AG04450 (cell line): ENCODE measurements at regions not wholly inside any gene's neighbourhood (a gene's known extent, or its start where the extent isn't known, plus 50 kb on each side); places are given as distances from the start of the nearest gene placed in this dataset.
"Not testable (repeated sequence)": the region's sequence is repeated elsewhere in the genome, so short reads cannot be mapped to it uniquely, and the experiment has no call there.

Experiments used
- CTCF ChIA-PET: fragments of 300-600, 350-600 bp; formaldehyde crosslinking; extraction: SDS; loops from one replicate; lab custom pipeline; 2022; ENCODE audit warnings: antibody characterized with exemption, inconsistent platforms; lab: Charles Lee
- POLR2A ChIA-PET: fragments of 350-600 bp; formaldehyde crosslinking; extraction: SDS; loops from one replicate; lab custom pipeline; 2021; ENCODE audit warnings: antibody characterized with exemption, inconsistent platforms; lab: Yijun Ruan, JAX
- DNase-seq: peaks from one replicate; pipeline ENCODE4 v3.0.0-alpha.2; 2011; ENCODE audit warnings: low read depth, low spot score
- H3K27ac ChIP-seq: one replicate; pipeline ENCODE4 v1.5.1; 2012; ENCODE audit warnings: low read depth, low read length, control low read depth
- H3K27me3 ChIP-seq: one replicate; pipeline ENCODE4 v1.6.0; 2012; ENCODE audit warnings: low read length; ENCODE audit not compliant: control insufficient read depth, insufficient read depth
- H3K4me3 ChIP-seq: 2 replicates; pipeline ENCODE4 v1.5.1; 2011; ENCODE audit warnings: mild to moderate bottlenecking, low read depth, low read length, control low read depth
- H3K9me3 ChIP-seq: 2 replicates; pipeline ENCODE4 v1.5.1; 2012; ENCODE audit warnings: low read length; ENCODE audit not compliant: control insufficient read depth, insufficient read depth
- TF ChIP-seq, protein P1 (sequence below): IDR thresholded peaks from 2 replicates; pipeline ENCODE4 v1.5.1; 2011; ENCODE audit warnings: low read depth, low read length, control low read depth, inconsistent platforms

- ChIA-PET CTCF (interaction anchor here (2.0 kb wide), 1 partner anchor 25 kb away, joined by 7 read pairs; no protein-coding TSS in a partner anchor), POLR2A (interaction anchor here (0.9 kb wide), 1 partner anchor 23 kb away, joined by 6 read pairs; no protein-coding TSS in a partner anchor)
- TF ChIP-seq, protein P1, sequence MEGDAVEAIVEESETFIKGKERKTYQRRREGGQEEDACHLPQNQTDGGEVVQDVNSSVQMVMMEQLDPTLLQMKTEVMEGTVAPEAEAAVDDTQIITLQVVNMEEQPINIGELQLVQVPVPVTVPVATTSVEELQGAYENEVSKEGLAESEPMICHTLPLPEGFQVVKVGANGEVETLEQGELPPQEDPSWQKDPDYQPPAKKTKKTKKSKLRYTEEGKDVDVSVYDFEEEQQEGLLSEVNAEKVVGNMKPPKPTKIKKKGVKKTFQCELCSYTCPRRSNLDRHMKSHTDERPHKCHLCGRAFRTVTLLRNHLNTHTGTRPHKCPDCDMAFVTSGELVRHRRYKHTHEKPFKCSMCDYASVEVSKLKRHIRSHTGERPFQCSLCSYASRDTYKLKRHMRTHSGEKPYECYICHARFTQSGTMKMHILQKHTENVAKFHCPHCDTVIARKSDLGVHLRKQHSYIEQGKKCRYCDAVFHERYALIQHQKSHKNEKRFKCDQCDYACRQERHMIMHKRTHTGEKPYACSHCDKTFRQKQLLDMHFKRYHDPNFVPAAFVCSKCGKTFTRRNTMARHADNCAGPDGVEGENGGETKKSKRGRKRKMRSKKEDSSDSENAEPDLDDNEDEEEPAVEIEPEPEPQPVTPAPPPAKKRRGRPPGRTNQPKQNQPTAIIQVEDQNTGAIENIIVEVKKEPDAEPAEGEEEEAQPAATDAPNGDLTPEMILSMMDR = no peak
- DNase-seq = no peak
- Histone ChIP-seq H3K4me3 (no peak overlapping the region), H3K27ac (no peak overlapping the region), H3K9me3 (no peaks in the 10 kb centered on the region), H3K27me3 (no peaks in the 10 kb centered on the region)
Observed at GRCh38 chr3:21919383-21919782, 168.4 kb upstream of the ZNF385D start.

- peak; percentile 63 for DNase-seq
- ChIA-PET CTCF (interaction anchor here (2.0 kb wide), 1 partner anchor 26 kb away, joined by 7 read pairs; no protein-coding TSS in a partner anchor), POLR2A (interaction anchor here (0.6 to 0.9 kb wide), 3 partner anchors 22 to 1954 kb away, joined by 3 to 9 read pairs (median 6); no protein-coding TSS in a partner anchor)
- Histone ChIP-seq H3K4me3 (no peak overlapping the region), H3K27me3 (no peaks in the 10 kb centered on the region), H3K27ac (no peak overlapping the region), H3K9me3 (no peaks in the 10 kb centered on the region)
- TF ChIP-seq, protein P1 = no peak
Observed at GRCh38 chr3:21920421-21920861, 169.4 kb upstream of the ZNF385D start.

DNA sequence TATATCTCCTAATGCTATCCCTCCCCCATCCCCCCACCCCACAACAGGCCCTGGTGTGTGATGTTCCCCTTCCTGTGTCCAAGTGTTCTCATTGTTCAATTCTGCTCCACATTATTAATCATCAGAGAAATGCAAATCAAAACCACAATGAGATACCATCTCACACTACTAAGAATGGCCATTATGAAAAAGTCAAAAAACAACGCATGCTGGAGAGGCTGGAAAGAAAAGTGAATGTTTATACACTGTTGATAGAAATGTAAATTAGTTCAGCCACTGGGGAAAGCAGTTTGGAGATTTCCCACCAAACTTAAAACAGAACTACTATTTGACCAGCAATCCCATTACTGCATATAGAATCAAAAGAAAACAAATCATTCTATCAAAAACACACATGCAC lies 172.1 kb upstream of the ZNF385D start:
- H3K9me3 ChIP-seq, POLR2A ChIA-PET, H3K27ac ChIP-seq, DNase-seq, H3K27me3 ChIP-seq, CTCF ChIA-PET, H3K4me3 ChIP-seq: not testable (repeated sequence)

- no peak for DNase-seq
- Histone ChIP-seq H3K27ac (no peak overlapping the region), H3K4me3 (no peak overlapping the region), H3K9me3 (no peaks in the 10 kb centered on the region), H3K27me3 (no peaks in the 10 kb centered on the region)
- CTCF ChIA-PET = no interaction called here
- TF ChIP-seq, protein P1 = no peak
- POLR2A ChIA-PET = no interaction called here
Observed at GRCh38 chr3:21927261-21927660, 176.3 kb upstream of the ZNF385D start.

DNA sequence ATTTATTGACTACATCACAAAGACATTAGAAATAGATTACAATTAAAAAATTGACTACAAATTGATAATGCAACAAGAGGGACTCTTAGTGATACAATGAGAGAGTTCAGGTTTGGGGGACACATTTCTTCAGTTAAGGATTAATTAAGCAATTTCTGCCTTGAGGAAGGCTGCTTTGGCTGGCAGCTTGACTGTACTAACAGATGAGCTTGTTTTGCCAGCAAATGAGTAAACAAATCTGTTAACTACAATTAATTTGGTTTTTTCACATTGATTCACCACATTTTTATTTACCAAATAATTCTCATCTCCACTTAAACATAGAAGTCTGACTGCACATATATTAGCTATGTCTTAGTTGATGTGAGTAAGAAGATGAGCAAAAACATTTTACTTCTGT lies 183.6 kb upstream of the ZNF385D start:
- Histone ChIP-seq H3K4me3 (no peak overlapping the region), H3K27ac (no peak overlapping the region), H3K9me3 (no peaks in the 10 kb centered on the region), H3K27me3 (no peaks in the 10 kb centered on the region)
- TF ChIP-seq, protein P1 = no peak
- DNase-seq = no peak
- ChIA-PET CTCF (no interaction called here), POLR2A (no interaction called here)

- no peak for DNase-seq
- TF ChIP-seq, protein P1 = no peak
- H3K27ac ChIP-seq = no peak overlapping the region
- no peaks in the 10 kb centered on the region for H3K9me3 ChIP-seq
- no peak overlapping the region for H3K4me3 ChIP-seq
- ChIA-PET CTCF (no interaction called here), POLR2A (no interaction called here)
- no peaks in the 10 kb centered on the region for H3K27me3 ChIP-seq
Observed at GRCh38 chr3:21936207-21936606, 185.2 kb upstream of the ZNF385D start.
